ENCODE measurements at regions not wholly inside any gene's neighbourhood (a gene's known extent, or its start where the extent isn't known, plus 50 kb on each side); places are given as distances from the start of the nearest gene placed in this dataset.

GRCh38 chr6:6704103-6705060 lies 115.9 kb downstream of the LY86 start:
- DNase-seq (ENCODE audit: low read depth in 2 of 2): no peak

- no peak for DNase-seq (ENCODE audit: low read depth in 2 of 2)
Measured at GRCh38 chr6:6705061-6705425, 116.5 kb downstream of the LY86 start.

- no peak for DNase-seq (ENCODE audit: low read depth in 2 of 2)
Measured at GRCh38 chr6:6705915-6706675, 117.6 kb downstream of the LY86 start.

GRCh38 chr6:6707143-6707542 lies 118.6 kb downstream of the LY86 start:
- no peak for DNase-seq (ENCODE audit: low read depth in 2 of 2)

- no peak for DNase-seq (ENCODE audit: low read depth in 2 of 2)
Measured at GRCh38 chr6:6709106-6709505, 120.6 kb downstream of the LY86 start.

GRCh38 chr6:6711031-6711785 lies 122.7 kb downstream of the LY86 start:
- DNase-seq (ENCODE audit: low read depth in 2 of 2): no peak

GRCh38 chr6:6711832-6712448 lies 123.4 kb downstream of the LY86 start:
- DNase-seq (ENCODE audit: low read depth in 2 of 2): no peak

GRCh38 chr6:6712449-6713403 lies 124.2 kb downstream of the LY86 start:
- DNase-seq (ENCODE audit: low read depth in 2 of 2): no peak

- DNase-seq (ENCODE audit: low read depth in 2 of 2): no peak
Measured at GRCh38 chr6:6713657-6714056, 125.1 kb downstream of the LY86 start.

- no peak for DNase-seq (ENCODE audit: low read depth in 2 of 2)
Measured at GRCh38 chr6:6714118-6714897, 125.8 kb downstream of the LY86 start.

- no peak for DNase-seq (ENCODE audit: low read depth in 2 of 2)
Measured at GRCh38 chr6:6714953-6715352, 126.4 kb downstream of the LY86 start.

GRCh38 chr6:6715465-6715864 lies 126.9 kb downstream of the LY86 start:
- DNase-seq (ENCODE audit: low read depth in 2 of 2): no peak

GRCh38 chr6:6716998-6717763 lies 128.7 kb downstream of the LY86 start:
- no peak for DNase-seq (ENCODE audit: low read depth in 2 of 2)

GRCh38 chr6:6717953-6718352 lies 129.4 kb downstream of the LY86 start:
- no peak for DNase-seq (ENCODE audit: low read depth in 2 of 2)

GRCh38 chr6:6721606-6722005 lies 133.1 kb downstream of the LY86 start:
- DNase-seq (ENCODE audit: low read depth in 2 of 2): no peak

GRCh38 chr6:6722195-6722594 lies 133.7 kb downstream of the LY86 start:
- no peak for DNase-seq (ENCODE audit: low read depth in 2 of 2)

- no peak for DNase-seq (ENCODE audit: low read depth in 2 of 2)
Measured at GRCh38 chr6:6723361-6723760, 134.8 kb downstream of the LY86 start.

GRCh38 chr6:6723921-6724538 lies 135.5 kb downstream of the LY86 start:
- no peak for DNase-seq (ENCODE audit: low read depth in 2 of 2)
